ENCODE measurements at regions not wholly inside any gene's neighbourhood (a gene's known extent, or its start where the extent isn't known, plus 50 kb on each side); places are given as distances from the start of the nearest gene placed in this dataset.
A peak's percentile ranks its signal among the peaks of the same experiment; 100 is the strongest.

DNA sequence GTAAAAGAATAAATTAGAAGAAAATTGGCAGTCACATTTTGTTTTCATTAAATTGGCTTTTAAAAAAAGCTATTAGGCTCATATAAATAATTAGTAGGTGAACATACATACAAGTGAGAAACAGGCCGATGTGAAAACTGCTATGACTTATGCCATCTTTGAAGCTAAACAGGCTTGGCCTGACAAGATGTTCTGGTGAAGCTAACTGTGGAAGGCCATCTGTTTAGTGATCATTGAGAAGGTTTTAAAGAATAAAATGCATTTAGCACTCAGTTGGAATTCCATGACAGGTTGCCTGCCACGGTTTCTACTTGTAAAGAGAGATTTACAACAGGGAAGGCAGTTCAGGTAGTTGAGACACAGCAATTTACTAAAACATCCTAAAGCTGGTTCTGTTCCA lies 264.0 kb upstream of the AGTR1 start:
- TF ChIP-seq, protein P1, sequence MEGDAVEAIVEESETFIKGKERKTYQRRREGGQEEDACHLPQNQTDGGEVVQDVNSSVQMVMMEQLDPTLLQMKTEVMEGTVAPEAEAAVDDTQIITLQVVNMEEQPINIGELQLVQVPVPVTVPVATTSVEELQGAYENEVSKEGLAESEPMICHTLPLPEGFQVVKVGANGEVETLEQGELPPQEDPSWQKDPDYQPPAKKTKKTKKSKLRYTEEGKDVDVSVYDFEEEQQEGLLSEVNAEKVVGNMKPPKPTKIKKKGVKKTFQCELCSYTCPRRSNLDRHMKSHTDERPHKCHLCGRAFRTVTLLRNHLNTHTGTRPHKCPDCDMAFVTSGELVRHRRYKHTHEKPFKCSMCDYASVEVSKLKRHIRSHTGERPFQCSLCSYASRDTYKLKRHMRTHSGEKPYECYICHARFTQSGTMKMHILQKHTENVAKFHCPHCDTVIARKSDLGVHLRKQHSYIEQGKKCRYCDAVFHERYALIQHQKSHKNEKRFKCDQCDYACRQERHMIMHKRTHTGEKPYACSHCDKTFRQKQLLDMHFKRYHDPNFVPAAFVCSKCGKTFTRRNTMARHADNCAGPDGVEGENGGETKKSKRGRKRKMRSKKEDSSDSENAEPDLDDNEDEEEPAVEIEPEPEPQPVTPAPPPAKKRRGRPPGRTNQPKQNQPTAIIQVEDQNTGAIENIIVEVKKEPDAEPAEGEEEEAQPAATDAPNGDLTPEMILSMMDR (conservative IDR thresholded peaks at IDR 0.05): no peak
- no peak overlapping the region for H3K27ac Mint-ChIP-seq (ENCODE audit: unreplicated experiment)
- H3K36me3 Mint-ChIP-seq (ENCODE audit: low read depth): no peaks in the 10 kb centered on the region
- H3K4me3 Mint-ChIP-seq: no peak overlapping the region
- H3K4me1 Mint-ChIP-seq: no peaks in the 10 kb centered on the region
- peaks cover 6% of the 10 kb centered on the region for H3K9me3 Mint-ChIP-seq
- no peaks in the 10 kb centered on the region for H3K27me3 Mint-ChIP-seq (ENCODE audit: low read depth)
- no peak for DNase-seq (ENCODE audit: low read depth, low spot score)

DNA sequence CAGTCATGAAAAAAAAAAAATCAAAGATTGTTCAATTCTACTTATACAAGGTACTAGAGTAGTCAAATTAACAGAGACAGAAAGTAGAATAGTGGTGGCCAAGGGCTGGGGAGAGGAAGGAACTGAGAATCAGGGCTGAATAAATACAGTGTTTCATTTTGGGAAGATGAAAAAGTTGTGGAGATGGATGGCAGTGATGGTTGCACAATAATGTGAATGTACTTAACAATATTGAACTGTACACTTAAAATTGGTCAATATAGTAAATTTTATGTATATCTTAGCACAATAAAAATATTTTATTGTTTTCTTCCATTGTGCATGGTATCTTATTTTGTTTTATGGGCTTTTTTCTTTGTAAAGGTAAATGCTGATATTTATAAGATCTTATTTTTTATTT lies 262.2 kb upstream of the AGTR1 start:
- Mint-ChIP-seq H3K36me3 (ENCODE audit: low read depth) (no peaks in the 10 kb centered on the region), H3K9me3 (peaks cover 6% of the 10 kb centered on the region), H3K4me1 (peaks cover 14% of the 10 kb centered on the region), H3K4me3 (no peak overlapping the region), H3K27ac (ENCODE audit: unreplicated experiment) (no peak overlapping the region), H3K27me3 (ENCODE audit: low read depth) (no peaks in the 10 kb centered on the region)
- TF ChIP-seq, protein P1 (conservative IDR thresholded peaks at IDR 0.05): no peak
- DNase-seq (ENCODE audit: low read depth, low spot score): no peak

DNA sequence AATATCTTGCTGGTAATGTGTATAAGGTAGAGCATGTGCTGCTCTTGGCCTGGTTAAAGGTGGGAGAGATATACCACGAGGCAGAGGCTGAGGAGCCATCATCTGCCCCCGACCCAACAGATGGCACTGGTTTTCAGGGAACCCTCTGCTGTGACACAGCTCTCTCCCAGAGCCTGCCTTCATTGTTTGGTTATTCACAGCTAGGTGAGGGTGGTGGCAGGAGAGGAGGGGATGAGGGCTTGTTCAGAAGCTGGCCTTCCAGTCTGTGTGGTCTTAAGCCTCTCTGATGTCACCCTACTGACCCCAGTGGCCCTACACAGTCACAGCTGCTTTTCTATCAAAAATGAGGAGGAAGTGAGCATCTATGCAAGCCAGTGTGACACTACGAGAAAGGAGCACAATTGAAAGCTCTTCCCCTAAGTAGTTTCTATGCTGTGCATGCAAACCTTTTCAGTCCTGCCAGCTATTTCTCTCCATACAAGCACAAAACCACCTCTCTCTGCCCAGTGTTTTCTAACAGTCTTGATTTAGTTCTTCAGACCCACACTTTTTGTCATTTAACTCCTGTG lies 258.4 kb upstream of the AGTR1 start:
- TF ChIP-seq, protein P1 (conservative IDR thresholded peaks at IDR 0.05): no peak
- DNase-seq (ENCODE audit: low read depth, low spot score): no peak

DNA sequence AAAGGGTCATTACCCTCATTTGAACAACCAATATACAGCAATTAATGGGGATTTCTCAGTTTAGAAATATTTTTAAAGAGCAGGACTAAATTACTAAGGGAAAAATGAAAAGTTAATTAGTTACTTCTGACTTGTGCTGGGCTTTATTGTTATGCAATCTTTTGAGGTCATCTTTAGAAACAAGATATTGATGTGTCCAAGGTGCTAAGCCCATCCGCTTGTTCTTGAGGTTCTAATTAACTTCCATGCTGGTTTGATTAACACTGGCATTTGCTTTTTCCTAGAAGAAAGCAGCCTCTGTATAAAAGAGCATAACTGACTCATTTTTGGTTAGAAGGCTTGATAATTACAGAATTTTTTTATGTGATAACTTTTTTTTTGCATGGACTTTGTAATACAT lies 256.5 kb upstream of the AGTR1 start:
- H3K4me3 Mint-ChIP-seq: no peak overlapping the region
- no peaks in the 10 kb centered on the region for H3K27me3 Mint-ChIP-seq (ENCODE audit: low read depth)
- DNase-seq (ENCODE audit: low read depth, low spot score): no peak
- H3K36me3 Mint-ChIP-seq (ENCODE audit: low read depth): no peaks in the 10 kb centered on the region
- peaks cover 4% of the 10 kb centered on the region for H3K9me3 Mint-ChIP-seq
- H3K4me1 Mint-ChIP-seq: peaks cover 20% of the 10 kb centered on the region
- no peak overlapping the region for H3K27ac Mint-ChIP-seq (ENCODE audit: unreplicated experiment)
- TF ChIP-seq, protein P1 (conservative IDR thresholded peaks at IDR 0.05): no peak

More for the DNA sequence above, 258.4 kb upstream of the AGTR1 start:
- Mint-ChIP-seq H3K27me3 (ENCODE audit: low read depth) (no peaks in the 10 kb centered on the region), H3K27ac (ENCODE audit: unreplicated experiment) (peak overlapping the region; percentile 39), H3K9me3 (peaks cover 4% of the 10 kb centered on the region), H3K4me3 (no peak overlapping the region), H3K36me3 (ENCODE audit: low read depth) (no peaks in the 10 kb centered on the region), H3K4me1 (peaks cover 14% of the 10 kb centered on the region)

DNA sequence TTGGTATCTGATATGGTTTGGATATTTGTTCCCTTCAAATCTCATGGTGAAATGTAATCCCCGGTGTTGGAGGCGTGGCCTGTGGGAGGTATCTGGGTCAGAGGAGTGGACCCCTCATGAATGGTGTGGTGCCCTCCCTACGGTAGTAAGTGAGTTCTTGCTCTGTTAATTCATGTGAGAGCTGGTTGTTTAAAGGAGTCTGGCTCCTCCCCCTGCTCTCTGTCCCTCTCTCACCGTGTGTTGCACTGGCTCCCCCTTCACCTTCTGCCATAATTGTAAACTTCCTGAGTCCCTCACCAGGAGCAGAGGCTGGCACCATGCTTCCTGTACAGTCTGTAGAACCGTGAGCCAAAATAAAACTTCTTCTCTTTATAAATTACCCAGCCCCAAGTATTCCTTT lies 246.9 kb upstream of the AGTR1 start:
- Mint-ChIP-seq H3K9me3 (no peaks in the 10 kb centered on the region), H3K36me3 (ENCODE audit: low read depth) (peaks cover 2% of the 10 kb centered on the region), H3K4me1 (peaks cover 16% of the 10 kb centered on the region), H3K27ac (ENCODE audit: unreplicated experiment) (no peak overlapping the region), H3K27me3 (ENCODE audit: low read depth) (no peaks in the 10 kb centered on the region), H3K4me3 (no peak overlapping the region)
- TF ChIP-seq, protein P1 (conservative IDR thresholded peaks at IDR 0.05): no peak
- DNase-seq (ENCODE audit: low read depth, low spot score): no peak

Data from neural crest cell (in vitro differentiated cells).